ENCODE measurements at regions not wholly inside any gene's neighbourhood (a gene's known extent, or its start where the extent isn't known, plus 50 kb on each side); places are given as distances from the start of the nearest gene placed in this dataset.

DNA sequence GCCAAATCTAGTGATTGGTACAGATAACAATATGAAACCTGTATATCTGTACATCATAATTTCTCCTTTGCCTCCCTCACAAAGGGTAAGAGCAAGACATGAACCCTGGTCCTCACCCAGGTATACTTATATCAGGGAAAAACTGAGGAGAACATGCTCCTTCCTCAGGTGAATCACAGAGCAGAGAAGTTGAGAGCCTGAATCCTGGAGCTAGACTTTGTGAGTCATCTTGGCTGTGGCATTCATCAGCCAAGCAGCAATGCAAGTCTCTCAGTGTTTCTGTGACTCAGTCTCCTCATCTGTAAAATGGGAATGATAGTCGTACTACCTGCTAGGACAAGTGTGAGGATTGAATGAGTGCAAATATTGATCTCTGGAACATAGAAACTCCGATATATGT, 165.7 kb upstream of the ADAMTS9 start:
- no peaks in the 10 kb centered on the region for H3K9me3 ChIP-seq (ENCODE audit: control insufficient read depth, low read length)
- WGBS, 2 experiments (ENCODE audit: insufficient coverage in 2 of 2), result no CpG with 5 or more reads among the region's 2 CpGs
- H3K4me1 ChIP-seq (ENCODE audit: control insufficient read depth, insufficient read depth, low read length, poor library complexity, severe bottlenecking), result no peaks in the 10 kb centered on the region
- no peak overlapping the region for H3K4me3 ChIP-seq (ENCODE audit: extremely low read depth, insufficient read depth, low read length, poor library complexity, severe bottlenecking)
- H3K27ac ChIP-seq (ENCODE audit: low read depth, low read length, severe bottlenecking), result no peak overlapping the region
- H3K36me3 ChIP-seq (ENCODE audit: control insufficient read depth, insufficient read depth, low read length), result no peaks in the 10 kb centered on the region

- no peaks in the 10 kb centered on the region for H3K9me3 ChIP-seq (ENCODE audit: control insufficient read depth, low read length)
- no peak overlapping the region for H3K4me3 ChIP-seq (ENCODE audit: extremely low read depth, insufficient read depth, low read length, poor library complexity, severe bottlenecking)
- no peak overlapping the region for H3K27ac ChIP-seq (ENCODE audit: low read depth, low read length, severe bottlenecking)
- no peaks in the 10 kb centered on the region for H3K4me1 ChIP-seq (ENCODE audit: control insufficient read depth, insufficient read depth, low read length, poor library complexity, severe bottlenecking)
- 90 to 92% methylated on average over 2 of the region's 2 CpGs for WGBS, 2 experiments (ENCODE audit: insufficient coverage in 2 of 2)
- H3K36me3 ChIP-seq (ENCODE audit: control insufficient read depth, insufficient read depth, low read length), result no peaks in the 10 kb centered on the region
Observed at GRCh38 chr3:64852738-64853137, 164.9 kb upstream of the ADAMTS9 start.

DNA sequence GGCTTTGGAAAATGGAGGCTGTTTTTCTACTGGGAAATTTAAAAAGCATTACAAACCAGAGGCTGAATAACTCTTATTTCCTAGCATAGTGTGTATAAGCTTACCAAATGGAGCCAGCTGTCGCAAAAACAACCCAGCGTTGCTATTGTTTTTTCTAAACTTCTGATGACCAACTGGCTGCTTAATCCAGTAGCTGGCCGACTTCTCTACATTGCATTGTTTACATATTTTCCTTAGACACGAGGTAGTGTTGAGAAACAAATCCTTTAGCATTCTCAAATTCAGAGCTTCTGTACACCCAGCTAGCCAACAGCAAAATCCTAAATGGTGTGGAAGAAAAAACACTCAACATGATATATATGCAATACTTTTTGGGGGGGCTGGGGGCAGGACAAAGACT, 161.0 kb upstream of the ADAMTS9 start:
- H3K4me1 ChIP-seq (ENCODE audit: control insufficient read depth, insufficient read depth, low read length, poor library complexity, severe bottlenecking), result no peaks in the 10 kb centered on the region
- no peak overlapping the region for H3K4me3 ChIP-seq (ENCODE audit: extremely low read depth, insufficient read depth, low read length, poor library complexity, severe bottlenecking)
- no peaks in the 10 kb centered on the region for H3K9me3 ChIP-seq (ENCODE audit: control insufficient read depth, low read length)
- H3K27ac ChIP-seq (ENCODE audit: low read depth, low read length, severe bottlenecking), result no peak overlapping the region
- H3K36me3 ChIP-seq (ENCODE audit: control insufficient read depth, insufficient read depth, low read length), result no peaks in the 10 kb centered on the region
- WGBS, 2 experiments (ENCODE audit: insufficient coverage in 2 of 2), result 95 to 97% methylated on average over 3 of the region's 4 CpGs

- no peak overlapping the region for H3K27ac ChIP-seq (ENCODE audit: low read depth, low read length, severe bottlenecking)
- no peaks in the 10 kb centered on the region for H3K9me3 ChIP-seq (ENCODE audit: control insufficient read depth, low read length)
- no peaks in the 10 kb centered on the region for H3K36me3 ChIP-seq (ENCODE audit: control insufficient read depth, insufficient read depth, low read length)
- WGBS, 2 experiments (ENCODE audit: insufficient coverage in 2 of 2), result 100% methylated on average over 1 of the region's 3 CpGs; no CpG with 5 or more reads in 1 of the 2 experiments
- H3K4me3 ChIP-seq (ENCODE audit: extremely low read depth, insufficient read depth, low read length, poor library complexity, severe bottlenecking), result no peak overlapping the region
- no peaks in the 10 kb centered on the region for H3K4me1 ChIP-seq (ENCODE audit: control insufficient read depth, insufficient read depth, low read length, poor library complexity, severe bottlenecking)
Observed at GRCh38 chr3:64848127-64848800, 160.5 kb upstream of the ADAMTS9 start.

- Histone ChIP-seq H3K9me3 (ENCODE audit: control insufficient read depth, low read length) (no peaks in the 10 kb centered on the region), H3K27ac (ENCODE audit: low read depth, low read length, severe bottlenecking) (no peak overlapping the region), H3K36me3 (ENCODE audit: control insufficient read depth, insufficient read depth, low read length) (no peaks in the 10 kb centered on the region), H3K4me3 (ENCODE audit: extremely low read depth, insufficient read depth, low read length, poor library complexity, severe bottlenecking) (no peak overlapping the region), H3K4me1 (ENCODE audit: control insufficient read depth, insufficient read depth, low read length, poor library complexity, severe bottlenecking) (no peaks in the 10 kb centered on the region)
- 100% methylated on average over 1 of the region's 2 CpGs for WGBS, 2 experiments (ENCODE audit: insufficient coverage in 2 of 2)
Observed at GRCh38 chr3:64844558-64844957, 156.8 kb upstream of the ADAMTS9 start.

DNA sequence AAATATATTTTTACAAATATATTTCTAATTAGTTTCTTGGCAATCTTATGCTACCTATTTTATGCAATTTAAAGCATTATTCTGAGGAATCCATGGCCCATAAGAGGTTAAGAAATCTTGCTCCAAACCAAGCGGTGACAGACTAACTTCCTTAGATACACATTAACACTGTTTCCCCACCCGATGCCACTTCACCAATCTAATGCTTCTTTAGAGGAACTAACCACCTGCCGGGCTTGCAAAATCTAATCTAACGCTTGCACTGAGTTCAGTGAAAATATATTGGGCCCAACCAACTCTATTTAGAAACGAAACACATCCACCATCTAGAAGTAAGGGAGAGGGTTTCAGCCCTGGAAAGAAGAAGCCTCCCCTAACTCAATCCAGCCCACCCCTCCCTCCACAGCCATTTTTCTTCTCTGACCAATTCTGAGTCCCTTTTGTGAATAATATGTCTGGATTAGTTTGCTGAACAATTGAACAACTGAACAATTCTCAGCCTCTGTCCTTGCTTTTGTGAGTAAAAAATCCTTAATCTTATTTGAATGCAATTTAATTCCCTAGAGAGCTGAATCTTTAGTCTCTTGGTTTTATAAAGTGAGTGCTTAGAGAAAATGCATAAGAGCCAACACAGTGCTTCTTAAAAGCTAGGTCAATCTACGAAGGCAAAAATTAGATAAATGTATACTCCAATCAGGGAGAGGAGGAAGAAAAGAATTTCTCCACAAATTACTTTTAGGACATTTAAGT, 150.4 kb upstream of the ADAMTS9 start:
- Histone ChIP-seq H3K4me3 (ENCODE audit: extremely low read depth, insufficient read depth, low read length, poor library complexity, severe bottlenecking) (no peak overlapping the region), H3K27ac (ENCODE audit: low read depth, low read length, severe bottlenecking) (no peak overlapping the region), H3K36me3 (ENCODE audit: control insufficient read depth, insufficient read depth, low read length) (no peaks in the 10 kb centered on the region), H3K4me1 (ENCODE audit: control insufficient read depth, insufficient read depth, low read length, poor library complexity, severe bottlenecking) (no peaks in the 10 kb centered on the region), H3K9me3 (ENCODE audit: control insufficient read depth, low read length) (no peaks in the 10 kb centered on the region)
- 85 to 92% methylated on average over 2 to 3 of the region's 6 CpGs for WGBS, 2 experiments (ENCODE audit: insufficient coverage in 2 of 2)

DNA sequence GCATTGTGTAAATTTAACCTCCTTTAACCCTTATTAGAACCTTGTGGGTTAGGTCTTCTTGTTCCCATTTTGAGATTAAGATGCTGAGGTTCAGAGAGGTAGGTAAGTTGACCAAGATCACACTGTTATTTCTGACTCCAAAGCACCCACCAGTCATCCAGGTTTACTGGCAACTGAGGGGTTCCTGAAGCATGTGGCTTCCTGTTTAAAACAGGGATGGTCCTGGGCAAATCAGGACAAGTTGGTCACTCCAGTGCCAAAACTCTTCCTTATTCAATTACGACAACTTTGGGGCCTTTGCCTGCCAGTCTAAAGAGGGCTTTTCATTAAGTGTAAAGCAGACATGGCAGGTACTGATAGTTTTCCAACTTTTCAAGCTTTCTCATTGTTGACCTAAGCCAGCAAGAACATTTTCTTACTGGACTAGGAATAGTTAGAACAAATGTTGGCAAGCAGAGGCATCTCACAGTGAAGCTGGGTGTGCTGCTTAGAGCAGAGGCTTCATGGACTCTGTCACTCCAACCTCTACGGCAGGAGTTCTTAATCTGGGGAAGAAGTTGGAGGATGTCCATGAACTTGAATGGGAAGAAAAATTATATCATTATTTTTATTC, 149.4 kb upstream of the ADAMTS9 start:
- Histone ChIP-seq H3K36me3 (ENCODE audit: control insufficient read depth, insufficient read depth, low read length) (no peaks in the 10 kb centered on the region), H3K4me1 (ENCODE audit: control insufficient read depth, insufficient read depth, low read length, poor library complexity, severe bottlenecking) (no peaks in the 10 kb centered on the region), H3K4me3 (ENCODE audit: extremely low read depth, insufficient read depth, low read length, poor library complexity, severe bottlenecking) (no peak overlapping the region), H3K9me3 (ENCODE audit: control insufficient read depth, low read length) (no peaks in the 10 kb centered on the region), H3K27ac (ENCODE audit: low read depth, low read length, severe bottlenecking) (no peak overlapping the region)
- WGBS, 2 experiments (ENCODE audit: insufficient coverage in 2 of 2), result 92% methylated on average over 2 of the region's 2 CpGs; no CpG with 5 or more reads in 1 of the 2 experiments

- H3K4me3 ChIP-seq (ENCODE audit: extremely low read depth, insufficient read depth, low read length, poor library complexity, severe bottlenecking), result no peak overlapping the region
- no peaks in the 10 kb centered on the region for H3K36me3 ChIP-seq (ENCODE audit: control insufficient read depth, insufficient read depth, low read length)
- H3K4me1 ChIP-seq (ENCODE audit: control insufficient read depth, insufficient read depth, low read length, poor library complexity, severe bottlenecking), result no peaks in the 10 kb centered on the region
- H3K9me3 ChIP-seq (ENCODE audit: control insufficient read depth, low read length), result no peaks in the 10 kb centered on the region
- 88 to 100% methylated on average over 1 to 2 of the region's 2 CpGs for WGBS, 2 experiments (ENCODE audit: insufficient coverage in 2 of 2)
- H3K27ac ChIP-seq (ENCODE audit: low read depth, low read length, severe bottlenecking), result no peak overlapping the region
Observed at GRCh38 chr3:64836097-64836496, 148.3 kb upstream of the ADAMTS9 start.

DNA sequence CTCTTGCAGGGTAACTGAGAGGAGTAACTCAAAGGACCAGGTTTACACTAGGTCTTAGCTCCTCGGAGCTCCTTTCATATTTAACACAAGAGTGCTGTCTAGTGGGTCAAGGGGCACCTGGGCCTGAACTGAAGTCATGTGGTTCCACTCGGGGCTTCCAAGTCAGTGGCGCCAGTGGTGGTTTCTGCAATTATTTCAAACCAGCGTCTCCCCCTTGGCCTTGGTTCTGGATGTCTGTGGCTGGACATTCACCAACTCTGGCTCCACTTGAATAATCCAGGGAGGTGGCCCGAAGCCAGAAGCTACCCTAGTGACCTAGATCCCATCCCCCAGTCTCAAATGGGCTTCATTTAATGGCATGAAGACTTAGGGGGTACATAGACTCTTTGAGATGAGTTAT, 144.3 kb upstream of the ADAMTS9 start:
- Histone ChIP-seq H3K27ac (ENCODE audit: low read depth, low read length, severe bottlenecking) (no peak overlapping the region), H3K36me3 (ENCODE audit: control insufficient read depth, insufficient read depth, low read length) (no peaks in the 10 kb centered on the region), H3K4me3 (ENCODE audit: extremely low read depth, insufficient read depth, low read length, poor library complexity, severe bottlenecking) (no peak overlapping the region), H3K9me3 (ENCODE audit: control insufficient read depth, low read length) (no peaks in the 10 kb centered on the region), H3K4me1 (ENCODE audit: control insufficient read depth, insufficient read depth, low read length, poor library complexity, severe bottlenecking) (no peaks in the 10 kb centered on the region)
- WGBS, 2 experiments (ENCODE audit: insufficient coverage in 2 of 2), result 85 to 100% methylated on average over 3 to 4 of the region's 5 CpGs

DNA sequence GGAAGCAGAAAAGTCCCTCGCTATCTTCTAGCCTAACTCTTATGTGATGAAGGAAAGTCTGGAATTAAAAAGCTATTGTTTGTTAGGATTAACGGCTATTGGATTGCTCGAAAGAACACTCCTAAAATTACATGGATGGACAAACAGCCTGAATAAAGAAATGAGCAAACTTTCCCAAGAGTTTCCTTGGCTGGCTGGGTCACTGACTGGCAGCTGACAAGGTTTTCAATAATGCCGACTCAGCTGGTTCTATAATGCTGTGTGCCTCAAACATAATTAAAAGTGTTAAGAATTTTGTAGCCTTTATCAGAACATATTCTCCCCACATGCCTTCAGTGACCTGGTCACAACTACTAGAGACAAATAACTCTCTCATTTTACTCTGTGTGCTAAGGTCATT, 142.9 kb upstream of the ADAMTS9 start:
- no peaks in the 10 kb centered on the region for H3K4me1 ChIP-seq (ENCODE audit: control insufficient read depth, insufficient read depth, low read length, poor library complexity, severe bottlenecking)
- no peak overlapping the region for H3K27ac ChIP-seq (ENCODE audit: low read depth, low read length, severe bottlenecking)
- H3K4me3 ChIP-seq (ENCODE audit: extremely low read depth, insufficient read depth, low read length, poor library complexity, severe bottlenecking), result no peak overlapping the region
- 93% methylated on average over 3 of the region's 4 CpGs; no CpG with 5 or more reads in 1 of the 2 experiments for WGBS, 2 experiments (ENCODE audit: insufficient coverage in 2 of 2)
- H3K9me3 ChIP-seq (ENCODE audit: control insufficient read depth, low read length), result no peaks in the 10 kb centered on the region
- no peaks in the 10 kb centered on the region for H3K36me3 ChIP-seq (ENCODE audit: control insufficient read depth, insufficient read depth, low read length)

DNA sequence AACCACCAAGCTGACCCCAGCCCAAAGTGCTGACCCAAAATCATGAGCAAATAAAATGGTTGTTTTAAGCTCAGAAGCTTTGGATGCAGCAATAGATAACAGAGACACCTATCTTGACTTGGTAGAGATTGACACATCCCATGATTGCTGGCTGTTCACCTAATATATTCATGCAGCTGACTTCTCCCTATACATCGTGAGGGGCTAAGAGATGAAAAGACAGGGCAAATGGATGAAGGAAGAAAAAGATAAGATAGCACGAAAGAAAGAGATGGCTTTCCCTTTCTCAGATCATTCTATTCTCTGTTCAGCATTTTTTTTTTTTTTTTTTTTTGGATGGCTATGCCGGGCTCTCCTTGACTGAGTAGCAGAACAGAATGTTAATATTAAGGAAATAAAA, 141.5 kb upstream of the ADAMTS9 start:
- Histone ChIP-seq H3K9me3 (ENCODE audit: control insufficient read depth, low read length) (no peaks in the 10 kb centered on the region), H3K36me3 (ENCODE audit: control insufficient read depth, insufficient read depth, low read length) (no peaks in the 10 kb centered on the region), H3K4me3 (ENCODE audit: extremely low read depth, insufficient read depth, low read length, poor library complexity, severe bottlenecking) (no peak overlapping the region)

More for the DNA sequence above, 141.5 kb upstream of the ADAMTS9 start:
- no CpG with 5 or more reads among the region's 3 CpGs for WGBS, 2 experiments (ENCODE audit: insufficient coverage in 2 of 2)
- Histone ChIP-seq H3K4me1 (ENCODE audit: control insufficient read depth, insufficient read depth, low read length, poor library complexity, severe bottlenecking) (no peaks in the 10 kb centered on the region), H3K27ac (ENCODE audit: low read depth, low read length, severe bottlenecking) (no peak overlapping the region)
